D721Med (cell line): ENCODE measurements at regions not wholly inside any gene's neighbourhood (a gene's known extent, or its start where the extent isn't known, plus 50 kb on each side); places are given as distances from the start of the nearest gene placed in this dataset.

Experiments used
- DNase-seq: peaks from one replicate; pipeline ENCODE4 v3.0.0; 2011; ENCODE audit warnings: low spot score; ENCODE audit not compliant: insufficient read length
- FAIRE-seq: peaks from 2 replicates; lab custom pipeline; 2011; peaks lifted over from hg19 to GRCh38; lab: Jason Lieb, UNC
- CTCF ChIP-seq: IDR thresholded peaks from 2 replicates; pipeline ENCODE4 v1.5.1; 2012; ENCODE audit warnings: mild to moderate bottlenecking, control low read depth; ENCODE audit not compliant: insufficient read depth; ENCODE audit errors: missing control alignments

GRCh38 chr10:36175954-36176353, 533.9 kb upstream of the FZD8 start:
- DNase-seq, result no peak
- TF ChIP-seq CTCF, result no peak
- FAIRE-seq, result no peak

GRCh38 chr10:36173364-36173763, 531.3 kb upstream of the FZD8 start:
- no peak for TF ChIP-seq CTCF
- DNase-seq, result no peak
- FAIRE-seq, result no peak

GRCh38 chr10:36171953-36172940, 530.2 kb upstream of the FZD8 start:
- no peak for TF ChIP-seq CTCF
- FAIRE-seq (no peak), DNase-seq (no peak)

- DNase-seq, result no peak
- no peak for TF ChIP-seq CTCF
- no peak for FAIRE-seq
Observed at GRCh38 chr10:36171556-36171952, 529.5 kb upstream of the FZD8 start.

- DNase-seq (no peak), FAIRE-seq (no peak)
- TF ChIP-seq CTCF, result no peak
Observed at GRCh38 chr10:36170943-36171501, 528.9 kb upstream of the FZD8 start.

GRCh38 chr10:36170142-36170719, 528.1 kb upstream of the FZD8 start:
- TF ChIP-seq CTCF, result no peak
- DNase-seq (no peak), FAIRE-seq (no peak)
